T-helper 1 cell treated with Interleukin-12 subunit alpha and Interleukin-12 subunit beta and Interleukin-4 antibody, amounts not matched to agents 30 μg/mL and 1 μg/mL, for 36 hours (primary cell): ENCODE measurements at regions not wholly inside any gene's neighbourhood (a gene's known extent, or its start where the extent isn't known, plus 50 kb on each side); places are given as distances from the start of the nearest gene placed in this dataset.

Source experiments
- H3K27ac Mint-ChIP-seq: one replicate; pipeline ENCODE4 v1.8.0; 2021; ENCODE audit warnings: mild to moderate bottlenecking, mixed read lengths
- H3K27me3 Mint-ChIP-seq: one replicate; pipeline ENCODE4 v1.8.0; 2021; ENCODE audit warnings: low read depth, mixed read lengths
- H3K36me3 Mint-ChIP-seq: one replicate; pipeline ENCODE4 v1.8.0; 2021; ENCODE audit warnings: low read depth, mixed read lengths
- H3K4me1 Mint-ChIP-seq: one replicate; pipeline ENCODE4 v1.8.0; 2021; ENCODE audit warnings: low read depth, mixed read lengths
- H3K4me3 Mint-ChIP-seq: one replicate; pipeline ENCODE4 v1.8.0; 2021; ENCODE audit warnings: mild to moderate bottlenecking, moderate library complexity, mixed read lengths
- H3K9me3 Mint-ChIP-seq: one replicate; pipeline ENCODE4 v1.8.0; 2021; ENCODE audit warnings: mixed read lengths

- Mint-ChIP-seq H3K9me3 (no peaks in the 10 kb centered on the region), H3K36me3 (no peaks in the 10 kb centered on the region)
Observed at GRCh38 chr5:39815711-39816110, 390.9 kb upstream of the DAB2 start.

GRCh38 chr5:39811381-39811780 lies 386.6 kb upstream of the DAB2 start:
- Mint-ChIP-seq H3K27me3 (no peaks in the 10 kb centered on the region), H3K9me3 (no peaks in the 10 kb centered on the region), H3K4me3 (no peak overlapping the region), H3K4me1 (no peaks in the 10 kb centered on the region), H3K27ac (no peak overlapping the region), H3K36me3 (no peaks in the 10 kb centered on the region)

More at GRCh38 chr5:39815711-39816110, 390.9 kb upstream of the DAB2 start:
- Mint-ChIP-seq H3K27me3 (no peaks in the 10 kb centered on the region), H3K4me1 (no peaks in the 10 kb centered on the region), H3K27ac (no peak overlapping the region), H3K4me3 (no peak overlapping the region)

- Mint-ChIP-seq H3K27me3 (no peaks in the 10 kb centered on the region), H3K4me3 (no peak overlapping the region), H3K9me3 (no peaks in the 10 kb centered on the region), H3K27ac (no peak overlapping the region), H3K36me3 (no peaks in the 10 kb centered on the region), H3K4me1 (no peaks in the 10 kb centered on the region)
Observed at GRCh38 chr5:39808656-39809055, 383.9 kb upstream of the DAB2 start.

DNA sequence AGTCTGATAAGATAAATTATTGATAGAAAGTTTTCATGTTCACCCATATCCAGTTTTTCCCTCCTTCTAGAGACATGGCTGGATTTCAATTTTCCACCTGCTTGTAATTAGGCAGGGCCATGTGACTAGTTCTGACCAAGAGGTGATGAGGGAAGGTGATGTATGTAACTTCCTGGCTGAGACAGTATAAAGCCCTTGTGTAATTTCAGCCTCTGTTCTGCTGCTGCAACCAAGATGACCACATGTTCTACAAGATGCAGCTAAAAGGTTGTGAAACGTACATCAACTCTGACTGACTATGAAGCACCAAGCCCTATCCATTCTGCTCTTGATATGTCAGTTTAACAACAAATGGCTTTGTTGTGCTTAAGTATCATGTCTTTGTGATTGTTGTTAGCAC lies 376.5 kb upstream of the DAB2 start:
- H3K27ac Mint-ChIP-seq: no peak overlapping the region

DNA sequence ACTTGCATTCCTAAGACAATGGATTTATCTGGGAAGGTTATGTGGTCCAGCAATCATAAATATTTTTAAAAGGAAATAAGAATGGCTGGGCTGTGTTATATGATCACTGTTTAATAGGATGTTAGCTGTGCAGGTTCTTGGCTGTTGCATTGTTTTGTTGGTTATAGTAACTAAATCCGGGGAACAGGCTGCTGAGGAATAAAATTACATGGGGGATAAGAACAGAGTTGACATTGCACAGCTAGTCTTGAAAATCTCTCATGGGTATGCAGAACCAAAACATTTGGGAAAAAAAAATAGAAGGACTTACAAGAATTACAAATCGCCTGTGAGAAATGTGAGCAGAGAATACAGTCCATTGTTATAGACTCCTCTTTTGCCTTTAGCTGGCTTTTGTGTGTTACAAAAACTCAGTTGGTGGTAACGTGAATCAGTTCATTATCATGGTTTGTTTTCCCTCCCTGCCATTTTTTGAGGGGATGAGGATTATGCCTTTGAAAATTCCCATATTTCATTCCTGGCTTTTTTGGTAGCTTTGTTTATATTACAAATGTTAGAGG lies 375.3 kb upstream of the DAB2 start:
- Mint-ChIP-seq H3K27me3 (no peaks in the 10 kb centered on the region), H3K4me3 (no peak overlapping the region), H3K9me3 (no peaks in the 10 kb centered on the region), H3K36me3 (no peaks in the 10 kb centered on the region), H3K27ac (no peak overlapping the region), H3K4me1 (no peaks in the 10 kb centered on the region)

More for the DNA sequence above, 376.5 kb upstream of the DAB2 start:
- no peaks in the 10 kb centered on the region for H3K9me3 Mint-ChIP-seq
- no peaks in the 10 kb centered on the region for H3K4me1 Mint-ChIP-seq
- no peaks in the 10 kb centered on the region for H3K36me3 Mint-ChIP-seq
- no peaks in the 10 kb centered on the region for H3K27me3 Mint-ChIP-seq
- no peak overlapping the region for H3K4me3 Mint-ChIP-seq

- H3K4me3 Mint-ChIP-seq: no peak overlapping the region
- no peaks in the 10 kb centered on the region for H3K27me3 Mint-ChIP-seq
- H3K27ac Mint-ChIP-seq: no peak overlapping the region
- H3K36me3 Mint-ChIP-seq: no peaks in the 10 kb centered on the region
- H3K4me1 Mint-ChIP-seq: no peaks in the 10 kb centered on the region
- H3K9me3 Mint-ChIP-seq: no peaks in the 10 kb centered on the region
Observed at GRCh38 chr5:39799242-39799641, 374.5 kb upstream of the DAB2 start.

- H3K4me1 Mint-ChIP-seq: no peaks in the 10 kb centered on the region
- no peak overlapping the region for H3K27ac Mint-ChIP-seq
- H3K27me3 Mint-ChIP-seq: no peaks in the 10 kb centered on the region
Observed at GRCh38 chr5:39794513-39795210, 369.9 kb upstream of the DAB2 start.

DNA sequence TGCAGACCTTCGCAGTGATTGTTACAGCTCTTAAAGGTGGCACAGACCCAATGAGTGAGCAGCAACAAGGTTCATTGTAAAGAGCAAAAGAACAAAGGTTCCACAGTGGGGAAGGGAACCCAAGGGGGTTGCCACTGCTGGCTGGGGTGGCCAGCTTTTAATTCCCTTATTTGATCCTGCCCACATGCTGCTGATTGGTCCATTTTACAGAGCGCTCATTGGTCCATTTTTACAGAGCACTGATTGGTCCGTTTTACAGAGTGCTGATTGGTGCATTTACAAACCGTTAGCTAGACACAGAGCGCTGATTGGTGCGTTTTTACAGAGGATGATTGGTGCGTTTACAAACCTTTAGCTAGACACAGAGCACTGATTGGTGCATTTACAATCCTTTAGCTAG lies 360.6 kb upstream of the DAB2 start:
- Mint-ChIP-seq H3K27me3 (no peaks in the 10 kb centered on the region), H3K36me3 (no peaks in the 10 kb centered on the region), H3K9me3 (peaks cover 7% of the 10 kb centered on the region), H3K27ac (no peak overlapping the region), H3K4me1 (no peaks in the 10 kb centered on the region), H3K4me3 (no peak overlapping the region)

More at GRCh38 chr5:39794513-39795210, 369.9 kb upstream of the DAB2 start:
- Mint-ChIP-seq H3K4me3 (no peak overlapping the region), H3K36me3 (no peaks in the 10 kb centered on the region), H3K9me3 (peaks cover 4% of the 10 kb centered on the region)

DNA sequence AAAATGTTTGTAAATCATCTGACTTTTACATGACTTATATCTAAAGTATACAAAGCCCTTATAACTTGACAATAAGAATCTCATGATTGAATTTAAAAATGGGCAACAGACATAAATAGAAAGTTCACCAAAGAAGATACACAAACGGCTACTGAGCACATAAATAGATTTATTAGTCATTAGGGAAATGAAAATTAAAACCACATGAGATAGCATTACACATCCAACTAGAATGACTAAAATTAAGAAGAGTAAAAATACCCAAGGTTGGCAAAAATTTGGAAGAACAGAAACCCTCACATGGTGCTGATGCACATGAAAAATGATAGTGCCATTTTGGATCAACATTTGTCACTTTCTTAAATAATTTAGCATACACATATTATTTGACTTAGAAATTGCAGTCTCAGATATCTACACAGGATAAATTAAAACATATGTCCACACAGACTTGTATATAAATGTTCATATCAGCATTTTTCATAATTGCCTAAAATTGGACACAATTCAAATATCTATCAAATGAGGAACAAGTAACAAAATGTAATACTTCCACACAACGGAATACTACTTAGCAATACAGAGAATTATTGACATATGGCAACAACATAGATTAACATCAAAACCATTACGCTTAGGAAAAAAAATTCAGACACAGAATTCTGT lies 359.1 kb upstream of the DAB2 start:
- no peaks in the 10 kb centered on the region for H3K4me1 Mint-ChIP-seq
- no peaks in the 10 kb centered on the region for H3K36me3 Mint-ChIP-seq
- no peak overlapping the region for H3K4me3 Mint-ChIP-seq
- no peaks in the 10 kb centered on the region for H3K27me3 Mint-ChIP-seq
- peaks cover 7% of the 10 kb centered on the region for H3K9me3 Mint-ChIP-seq
- no peak overlapping the region for H3K27ac Mint-ChIP-seq

- Mint-ChIP-seq H3K27ac (no peak overlapping the region), H3K36me3 (no peaks in the 10 kb centered on the region), H3K27me3 (no peaks in the 10 kb centered on the region), H3K4me1 (no peaks in the 10 kb centered on the region), H3K4me3 (no peak overlapping the region), H3K9me3 (no peaks in the 10 kb centered on the region)
Observed at GRCh38 chr5:39780347-39780746, 355.6 kb upstream of the DAB2 start.

DNA sequence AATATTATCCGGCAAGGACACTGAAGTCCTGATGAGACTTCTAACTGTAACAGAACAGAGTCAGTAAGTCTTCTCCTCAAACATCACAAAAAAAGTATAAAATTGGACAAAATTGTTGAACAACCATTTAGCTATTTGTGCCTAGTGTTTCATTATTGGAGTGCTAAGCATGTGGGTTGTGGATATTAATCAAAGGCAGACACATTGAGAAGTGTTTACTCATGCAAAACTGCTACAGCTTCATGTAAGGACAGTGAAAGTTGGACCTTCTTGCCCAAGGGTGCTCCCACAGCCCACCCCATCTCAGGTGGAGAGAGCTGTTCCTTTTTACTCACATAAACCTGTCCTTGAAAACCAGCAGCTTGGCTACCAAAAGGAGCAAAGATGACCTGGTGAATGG lies 355.1 kb upstream of the DAB2 start:
- no peak overlapping the region for H3K4me3 Mint-ChIP-seq
- no peaks in the 10 kb centered on the region for H3K9me3 Mint-ChIP-seq

DNA sequence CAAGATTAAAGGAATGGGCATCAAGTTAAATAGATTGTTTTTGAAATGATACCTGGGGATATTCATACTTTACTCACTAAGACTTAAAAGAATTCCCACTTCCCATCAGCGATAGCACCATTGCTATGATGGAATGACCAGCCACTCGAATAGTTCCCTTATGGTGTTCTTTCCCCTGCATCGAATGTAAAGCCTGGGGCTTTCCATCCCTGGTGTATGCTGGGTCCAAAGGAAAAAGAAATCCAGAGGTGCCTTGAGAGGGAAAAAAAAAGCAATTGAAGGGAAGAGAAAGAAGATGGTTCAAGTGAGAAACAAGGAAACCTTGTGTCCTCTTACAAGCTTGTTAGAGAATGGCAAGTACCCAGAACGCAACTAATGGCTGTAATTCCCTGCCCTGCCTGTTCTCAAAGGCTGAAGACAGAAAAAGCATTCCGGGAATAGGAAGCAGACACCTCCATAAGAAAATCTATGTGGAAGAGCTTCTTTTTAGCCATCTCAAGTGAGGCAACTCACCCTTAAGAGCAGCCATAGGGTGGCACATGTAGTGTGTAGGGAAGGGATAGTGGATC lies 351.1 kb upstream of the DAB2 start:
- H3K36me3 Mint-ChIP-seq: no peaks in the 10 kb centered on the region
- H3K9me3 Mint-ChIP-seq: no peaks in the 10 kb centered on the region
- H3K27ac Mint-ChIP-seq: no peak overlapping the region
- H3K4me1 Mint-ChIP-seq: no peaks in the 10 kb centered on the region
- H3K4me3 Mint-ChIP-seq: no peak overlapping the region
- H3K27me3 Mint-ChIP-seq: no peaks in the 10 kb centered on the region

More for the DNA sequence above, 355.1 kb upstream of the DAB2 start:
- no peak overlapping the region for H3K27ac Mint-ChIP-seq
- H3K27me3 Mint-ChIP-seq: no peaks in the 10 kb centered on the region
- H3K4me1 Mint-ChIP-seq: no peaks in the 10 kb centered on the region
- H3K36me3 Mint-ChIP-seq: no peaks in the 10 kb centered on the region

GRCh38 chr5:39775086-39775796 lies 350.5 kb upstream of the DAB2 start:
- H3K4me1 Mint-ChIP-seq: no peaks in the 10 kb centered on the region
- no peaks in the 10 kb centered on the region for H3K9me3 Mint-ChIP-seq
- no peaks in the 10 kb centered on the region for H3K36me3 Mint-ChIP-seq
- no peak overlapping the region for H3K27ac Mint-ChIP-seq
- no peak overlapping the region for H3K4me3 Mint-ChIP-seq
- no peaks in the 10 kb centered on the region for H3K27me3 Mint-ChIP-seq

DNA sequence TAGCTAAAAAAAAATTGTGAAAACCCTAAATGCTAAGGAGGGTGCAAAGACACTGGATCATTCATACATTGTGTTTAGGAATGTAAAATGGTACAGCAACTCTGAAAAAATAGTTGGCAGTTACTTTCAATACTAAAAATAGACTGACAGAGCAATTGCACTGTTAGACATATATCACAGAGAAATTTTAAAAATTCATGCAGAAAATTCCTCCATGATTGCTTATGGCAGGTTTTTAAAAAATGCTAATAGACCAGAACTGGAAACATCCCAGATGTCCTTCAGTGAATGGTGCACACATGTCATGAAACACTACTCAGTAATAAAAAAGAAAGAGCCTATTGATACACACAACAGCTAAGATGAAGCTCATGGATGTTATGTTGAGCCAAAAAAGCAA lies 349.8 kb upstream of the DAB2 start:
- Mint-ChIP-seq H3K27ac (no peak overlapping the region), H3K9me3 (no peaks in the 10 kb centered on the region), H3K4me1 (no peaks in the 10 kb centered on the region), H3K27me3 (no peaks in the 10 kb centered on the region), H3K36me3 (no peaks in the 10 kb centered on the region), H3K4me3 (no peak overlapping the region)
